Caco-2 (cell line): ENCODE measurements at regions not wholly inside any gene's neighbourhood (a gene's known extent, or its start where the extent isn't known, plus 50 kb on each side); places are given as distances from the start of the nearest gene placed in this dataset.

Experiments
- BruUV-seq: library from RNA; stranded (reverse); fragments of 400-500 nt; replicated peaks from 2 replicates; lab custom pipeline; 2021; lab: Mats Ljungman, UMichigan
- CTCF ChIA-PET: fragments of 300-600 bp; sonication (Branson Sonifier 250); formaldehyde crosslinking; loops from one replicate; lab custom pipeline; 2022; ENCODE audit warnings: antibody characterized with exemption; lab: Charles Lee
- POLR2A ChIA-PET: fragments of 300-600 bp; sonication (Branson Sonifier 250); formaldehyde crosslinking; loops from one replicate; lab custom pipeline; 2022; ENCODE audit warnings: antibody characterized with exemption; lab: Charles Lee
- DNase-seq, 2 experiments: peaks; one replicate each; pipeline versions ENCODE4 v3.0.0 to v3.0.0-alpha.2; 2020 to 2022
- H3K27me3 ChIP-seq: replicated peaks from 2 replicates; pipeline ENCODE4 v1.6.0; 2011; ENCODE audit warnings: low read length; ENCODE audit not compliant: control insufficient read depth, insufficient read depth
- H3K36me3 ChIP-seq: 2 replicates; pipeline ENCODE4 v1.5.1; 2011; ENCODE audit warnings: low read length; ENCODE audit not compliant: control insufficient read depth, insufficient read depth
- H3K4me1 ChIP-seq: fragments of 250-450 bp; sonication (Bioruptor Pico); 2 replicates; pipeline ENCODE4 v1.5.1; 2020; ENCODE audit warnings: mild to moderate bottlenecking
- H3K4me3 ChIP-seq: 2 replicates; pipeline ENCODE4 v1.5.1; 2011; ENCODE audit warnings: low read depth, mild to moderate bottlenecking, control low read depth, low read length
- H3K9me3 ChIP-seq: fragments of 250-450 bp; sonication (Bioruptor Pico); 2 replicates; pipeline ENCODE4 v1.5.1; 2020; ENCODE audit warnings: mild to moderate bottlenecking, moderate library complexity
- H3K27ac Mint-ChIP-seq: one replicate; pipeline ENCODE4 v1.8.0; 2022; ENCODE audit warnings: mixed read lengths; ENCODE audit not compliant: unreplicated experiment
- H3K27me3 Mint-ChIP-seq: one replicate; pipeline ENCODE4 v1.8.0; 2022; ENCODE audit warnings: mixed read lengths; ENCODE audit not compliant: insufficient read depth, unreplicated experiment
- H3K36me3 Mint-ChIP-seq: one replicate; pipeline ENCODE4 v1.8.0; 2022; ENCODE audit warnings: mild to moderate bottlenecking, mixed read lengths; ENCODE audit not compliant: insufficient read depth, unreplicated experiment
- H3K4me1 Mint-ChIP-seq: one replicate; pipeline ENCODE4 v1.8.0; 2022; ENCODE audit warnings: low read depth, mixed read lengths; ENCODE audit not compliant: unreplicated experiment
- H3K4me3 Mint-ChIP-seq: one replicate; pipeline ENCODE4 v1.8.0; 2022; ENCODE audit warnings: mild to moderate bottlenecking, moderate library complexity, mixed read lengths; ENCODE audit not compliant: unreplicated experiment
- H3K9me3 Mint-ChIP-seq: one replicate; pipeline ENCODE4 v1.8.0; 2022; ENCODE audit warnings: mixed read lengths; ENCODE audit not compliant: unreplicated experiment
- intact Hi-C: fragments of 100-400 bp; cut with micrococcal nuclease; formaldehyde crosslinking; loops from one replicate; pipeline ENCODE4 v1.10.0; 2022; ENCODE audit not compliant: unreplicated experiment
- TF ChIP-seq, protein P1 (sequence below), 2 experiments: fragments of 200-600 bp in 1 of 2; IDR thresholded peaks; 1 replicate in 1 of 2; 2 replicates in 1 of 2; pipeline versions ENCODE4 v1.5.1 to v1.8.0; 2011 to 2022; ENCODE audit warnings: antibody characterized with exemption in 1 of 2, control low read depth in 1 of 2, inconsistent platforms in 1 of 2, low read depth in 1 of 2, low read length in 1 of 2, mild to moderate bottlenecking in 1 of 2, moderate library complexity in 1 of 2; ENCODE audit not compliant: insufficient read depth in 1 of 2, severe bottlenecking in 1 of 2, unreplicated experiment in 1 of 2

- H3K4me3 Mint-ChIP-seq: peak overlapping the region; percentile 49
- no peak overlapping the region for H3K27ac Mint-ChIP-seq
- POLR2A ChIA-PET: no interaction called here
- CTCF ChIA-PET: no interaction called here
- no peaks in the 10 kb centered on the region for H3K27me3 ChIP-seq
- no peaks in the 10 kb centered on the region for H3K4me1 Mint-ChIP-seq
- no peaks in the 10 kb centered on the region for H3K9me3 ChIP-seq
- H3K4me1 ChIP-seq: no peaks in the 10 kb centered on the region
- no peaks in the 10 kb centered on the region for H3K36me3 ChIP-seq
- H3K27me3 Mint-ChIP-seq: no peaks in the 10 kb centered on the region
- no TSS peak for BruUV-seq
- no peaks in the 10 kb centered on the region for H3K36me3 Mint-ChIP-seq
- TF ChIP-seq, protein P1, sequence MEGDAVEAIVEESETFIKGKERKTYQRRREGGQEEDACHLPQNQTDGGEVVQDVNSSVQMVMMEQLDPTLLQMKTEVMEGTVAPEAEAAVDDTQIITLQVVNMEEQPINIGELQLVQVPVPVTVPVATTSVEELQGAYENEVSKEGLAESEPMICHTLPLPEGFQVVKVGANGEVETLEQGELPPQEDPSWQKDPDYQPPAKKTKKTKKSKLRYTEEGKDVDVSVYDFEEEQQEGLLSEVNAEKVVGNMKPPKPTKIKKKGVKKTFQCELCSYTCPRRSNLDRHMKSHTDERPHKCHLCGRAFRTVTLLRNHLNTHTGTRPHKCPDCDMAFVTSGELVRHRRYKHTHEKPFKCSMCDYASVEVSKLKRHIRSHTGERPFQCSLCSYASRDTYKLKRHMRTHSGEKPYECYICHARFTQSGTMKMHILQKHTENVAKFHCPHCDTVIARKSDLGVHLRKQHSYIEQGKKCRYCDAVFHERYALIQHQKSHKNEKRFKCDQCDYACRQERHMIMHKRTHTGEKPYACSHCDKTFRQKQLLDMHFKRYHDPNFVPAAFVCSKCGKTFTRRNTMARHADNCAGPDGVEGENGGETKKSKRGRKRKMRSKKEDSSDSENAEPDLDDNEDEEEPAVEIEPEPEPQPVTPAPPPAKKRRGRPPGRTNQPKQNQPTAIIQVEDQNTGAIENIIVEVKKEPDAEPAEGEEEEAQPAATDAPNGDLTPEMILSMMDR (IDR thresholded peaks at IDR 0.05; ENCODE audit: insufficient read depth in 1 of 2, low read depth in 1 of 2, low read length in 1 of 2, severe bottlenecking in 1 of 2, unreplicated experiment in 1 of 2): no peak
- no peak overlapping the region for H3K4me3 ChIP-seq
- H3K9me3 Mint-ChIP-seq: no peaks in the 10 kb centered on the region
- intact Hi-C loops: no loop called here
- no peak for DNase-seq
Measured at GRCh38 chr4:188282471-188283232, 143.4 kb downstream of the TRIML1 start.

DNA sequence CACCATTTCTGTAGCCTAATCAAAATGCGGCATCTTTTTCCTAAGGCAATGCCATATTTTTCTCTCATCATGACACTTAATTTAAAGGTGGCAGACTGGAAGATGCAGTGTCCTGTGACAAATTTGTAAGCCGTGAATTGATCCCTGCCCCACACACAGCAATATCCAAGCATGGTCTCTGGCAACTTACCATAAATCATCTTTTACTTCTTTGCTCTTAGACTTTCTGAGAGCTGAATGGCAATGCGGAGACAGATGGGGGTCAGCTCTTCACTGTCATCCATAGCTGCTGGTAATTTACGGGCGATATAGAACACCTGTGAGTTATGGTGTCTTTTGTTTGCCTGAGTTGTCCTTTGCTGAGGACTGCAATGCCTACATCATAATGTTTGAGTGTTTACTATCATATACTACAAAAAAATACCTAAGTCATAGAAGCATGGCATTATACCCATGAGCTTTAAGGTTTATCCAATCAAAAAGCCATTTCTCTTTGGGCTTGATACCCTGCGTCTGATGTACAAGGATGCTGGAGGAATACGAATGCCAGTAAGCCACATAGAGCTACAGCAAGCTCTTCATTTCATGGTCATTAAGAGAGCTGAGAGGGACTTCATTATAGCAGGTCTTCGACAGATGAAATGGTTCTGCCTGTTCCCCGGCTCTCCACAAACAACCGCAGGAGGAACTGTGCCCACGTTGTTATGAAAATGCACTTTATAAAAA is 148.1 kb downstream of the TRIML1 start:
- no peak overlapping the region for H3K27ac Mint-ChIP-seq

DNA sequence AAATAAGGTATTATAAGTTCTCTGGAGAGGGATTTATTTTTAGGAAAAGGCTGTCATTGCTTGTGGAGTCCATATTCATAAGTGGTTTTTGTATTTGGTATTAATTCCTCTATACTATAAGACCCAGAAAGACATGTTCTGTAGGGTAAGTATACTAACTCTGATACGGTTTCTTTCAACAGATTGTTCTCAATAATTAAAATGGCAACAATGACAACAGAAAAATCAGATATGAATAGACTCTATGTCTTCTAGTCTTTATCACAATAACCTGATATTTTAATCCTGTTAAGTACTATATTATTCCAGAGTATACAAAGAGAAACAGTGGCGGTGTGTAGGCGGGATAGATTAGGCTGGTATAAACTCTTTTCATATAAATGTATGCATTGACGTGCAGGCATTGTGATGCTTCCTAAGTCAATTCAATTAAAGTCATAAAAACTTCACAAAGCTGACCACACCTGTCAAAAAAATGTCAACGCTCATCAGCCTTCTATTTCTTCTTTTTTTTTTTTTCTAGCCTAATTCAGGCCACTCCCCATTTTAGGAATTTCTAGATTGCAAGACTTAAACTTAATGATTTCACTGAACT is 150.4 kb downstream of the TRIML1 start:
- intact Hi-C loops: no loop called here
- no peaks in the 10 kb centered on the region for H3K27me3 Mint-ChIP-seq

More for the DNA sequence above, 148.1 kb downstream of the TRIML1 start:
- Mint-ChIP-seq H3K9me3 (no peaks in the 10 kb centered on the region), H3K4me1 (no peaks in the 10 kb centered on the region), H3K27me3 (no peaks in the 10 kb centered on the region), H3K36me3 (no peaks in the 10 kb centered on the region), H3K4me3 (no peak overlapping the region)
- TF ChIP-seq, protein P1 (IDR thresholded peaks at IDR 0.05; ENCODE audit: insufficient read depth in 1 of 2, low read depth in 1 of 2, low read length in 1 of 2, severe bottlenecking in 1 of 2, unreplicated experiment in 1 of 2): no peak
- H3K27me3 ChIP-seq: no peaks in the 10 kb centered on the region
- no TSS peak for BruUV-seq
- no peaks in the 10 kb centered on the region for H3K4me1 ChIP-seq
- intact Hi-C loops: no loop called here
- H3K4me3 ChIP-seq: no peak overlapping the region
- H3K9me3 ChIP-seq: no peaks in the 10 kb centered on the region
- POLR2A ChIA-PET: interaction anchor here (0.6 kb wide), 1 partner anchor 10 kb away, joined by 4 read pairs; no protein-coding TSS in a partner anchor
- H3K36me3 ChIP-seq: no peaks in the 10 kb centered on the region
- CTCF ChIA-PET: no interaction called here
- DNase-seq: no peak

More for the DNA sequence above, 150.4 kb downstream of the TRIML1 start:
- Histone ChIP-seq H3K4me3 (no peak overlapping the region), H3K9me3 (no peaks in the 10 kb centered on the region), H3K27me3 (no peaks in the 10 kb centered on the region), H3K4me1 (no peaks in the 10 kb centered on the region), H3K36me3 (no peaks in the 10 kb centered on the region)
- DNase-seq: no peak
- TF ChIP-seq, protein P1 (IDR thresholded peaks at IDR 0.05; ENCODE audit: insufficient read depth in 1 of 2, low read depth in 1 of 2, low read length in 1 of 2, severe bottlenecking in 1 of 2, unreplicated experiment in 1 of 2): no peak
- Mint-ChIP-seq H3K4me1 (no peaks in the 10 kb centered on the region), H3K9me3 (no peaks in the 10 kb centered on the region), H3K36me3 (no peaks in the 10 kb centered on the region), H3K27ac (no peak overlapping the region), H3K4me3 (no peak overlapping the region)
- CTCF ChIA-PET: no interaction called here
- BruUV-seq: no TSS peak
- POLR2A ChIA-PET: no interaction called here
